AG20443 (cell line): ENCODE measurements at regions not wholly inside any gene's neighbourhood (a gene's known extent, or its start where the extent isn't known, plus 50 kb on each side); places are given as distances from the start of the nearest gene placed in this dataset.

Experiments
- DNase-seq: peaks from one replicate; pipeline ENCODE4 v3.0.0; 2012; ENCODE audit warnings: low spot score, mixed read lengths

DNA sequence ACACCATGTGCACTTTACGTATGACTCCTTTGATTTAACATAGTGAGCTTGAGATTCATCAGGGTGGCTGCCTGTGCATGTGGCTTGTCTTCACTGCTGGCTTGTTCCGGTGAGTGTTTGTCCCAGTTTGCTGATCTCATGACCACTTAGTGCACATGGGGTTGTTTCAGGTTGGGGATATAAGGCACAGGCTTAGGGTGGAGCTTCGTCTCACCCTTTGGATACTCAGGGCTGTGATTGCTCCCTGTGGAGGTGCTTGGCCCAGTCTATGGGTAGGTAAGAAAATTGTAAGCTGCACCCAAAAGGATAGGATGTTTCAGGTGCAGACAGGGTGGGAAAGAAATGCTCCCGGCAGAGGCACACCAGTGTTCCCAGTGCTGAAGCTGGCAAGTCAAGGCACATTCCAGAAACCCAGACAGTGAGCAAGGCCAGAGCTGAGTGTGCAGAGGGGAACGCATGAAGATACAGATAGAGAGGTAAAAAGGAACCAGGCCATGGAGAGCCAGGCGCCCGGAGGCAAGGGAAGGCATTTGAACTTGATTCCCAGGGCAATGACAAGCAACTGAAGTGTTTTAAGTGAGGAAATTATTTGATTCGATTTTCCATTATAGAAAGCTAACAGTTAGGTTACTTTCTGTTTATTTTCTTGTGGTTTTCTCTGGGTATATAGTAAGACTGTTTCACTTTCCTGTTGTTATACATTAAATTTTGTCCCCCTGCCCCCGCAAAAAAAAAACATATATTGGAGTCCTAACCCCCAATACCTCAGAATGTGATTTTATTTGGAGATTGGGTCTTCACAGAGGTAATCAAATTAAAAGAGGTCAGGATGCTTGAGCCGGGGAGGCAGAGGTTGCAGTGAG, 289.8 kb upstream of the KLF6 start:
- DNase-seq: peak; percentile 22

GRCh38 chr10:4073912-4074311, 288.9 kb upstream of the KLF6 start:
- peak; percentile 81 for DNase-seq

GRCh38 chr10:4070921-4071660, 286.1 kb upstream of the KLF6 start:
- no peak for DNase-seq

- no peak for DNase-seq
Observed at GRCh38 chr10:4070184-4070583, 285.2 kb upstream of the KLF6 start.

DNA sequence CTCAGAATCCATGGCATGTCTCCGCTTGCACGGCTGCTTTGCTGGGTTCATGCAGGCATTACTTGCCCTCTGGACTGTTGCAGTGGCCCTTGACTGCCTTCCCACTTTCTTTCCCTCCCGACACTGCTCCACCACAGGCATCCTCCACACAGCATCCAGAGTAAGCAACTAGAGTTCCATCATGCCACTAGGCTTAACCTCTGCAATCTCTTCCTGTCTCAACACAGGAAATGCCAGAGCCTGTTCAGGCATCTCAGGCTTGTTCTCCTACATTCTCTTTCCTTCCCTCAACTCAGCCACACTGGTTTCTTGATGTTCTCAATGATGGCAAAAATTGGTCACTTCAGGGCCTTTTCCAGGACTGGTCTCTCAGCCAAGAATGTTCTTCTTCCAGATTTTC, 284.5 kb upstream of the KLF6 start:
- DNase-seq: peak; percentile 63

- no peak for DNase-seq
Observed at GRCh38 chr10:4068629-4069028, 283.6 kb upstream of the KLF6 start.

GRCh38 chr10:4067931-4068561, 283.0 kb upstream of the KLF6 start:
- DNase-seq: peak; percentile 59

GRCh38 chr10:4067531-4067930, 282.5 kb upstream of the KLF6 start:
- DNase-seq: no peak

DNA sequence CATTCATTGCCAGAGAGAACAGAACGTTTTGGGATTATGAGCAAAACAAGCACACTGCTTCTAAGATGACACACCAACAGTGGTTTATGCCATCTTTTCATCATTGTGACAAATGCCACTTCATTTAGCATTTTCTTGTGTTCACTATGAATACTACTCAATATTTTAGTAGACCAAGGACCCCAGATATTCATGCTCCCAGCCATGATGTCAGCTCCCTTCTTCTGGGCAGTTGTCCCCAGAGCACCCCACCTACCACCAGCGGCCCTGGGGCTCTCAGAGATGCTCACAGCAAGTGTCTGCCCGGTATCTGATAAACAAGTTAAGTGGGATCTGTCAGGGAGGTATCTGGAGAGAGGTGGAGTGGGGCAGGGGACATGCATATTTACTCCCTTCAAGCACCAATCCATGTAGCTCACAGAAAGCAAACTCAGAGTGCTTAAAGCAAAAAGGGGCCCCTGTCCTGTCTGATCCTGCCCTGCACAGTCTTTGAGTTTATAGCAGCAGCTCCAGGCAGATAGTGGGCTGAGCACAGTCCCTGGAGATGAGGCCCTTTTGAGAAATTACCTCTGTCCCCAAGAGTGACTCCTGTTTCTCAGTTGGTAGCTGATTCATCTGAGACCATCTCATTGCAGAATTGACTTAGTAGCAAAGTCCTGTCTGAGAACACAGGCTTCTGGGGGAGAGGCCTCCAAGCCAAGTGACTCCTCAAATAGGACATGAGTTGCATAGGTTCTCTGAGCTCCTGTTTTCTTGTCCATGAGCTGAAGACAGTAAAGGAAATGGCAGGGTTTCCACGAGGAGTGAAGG, 281.8 kb upstream of the KLF6 start:
- no peak for DNase-seq

- no peak for DNase-seq
Observed at GRCh38 chr10:4064489-4064888, 279.5 kb upstream of the KLF6 start.

- no peak for DNase-seq
Observed at GRCh38 chr10:4063717-4064116, 278.7 kb upstream of the KLF6 start.

DNA sequence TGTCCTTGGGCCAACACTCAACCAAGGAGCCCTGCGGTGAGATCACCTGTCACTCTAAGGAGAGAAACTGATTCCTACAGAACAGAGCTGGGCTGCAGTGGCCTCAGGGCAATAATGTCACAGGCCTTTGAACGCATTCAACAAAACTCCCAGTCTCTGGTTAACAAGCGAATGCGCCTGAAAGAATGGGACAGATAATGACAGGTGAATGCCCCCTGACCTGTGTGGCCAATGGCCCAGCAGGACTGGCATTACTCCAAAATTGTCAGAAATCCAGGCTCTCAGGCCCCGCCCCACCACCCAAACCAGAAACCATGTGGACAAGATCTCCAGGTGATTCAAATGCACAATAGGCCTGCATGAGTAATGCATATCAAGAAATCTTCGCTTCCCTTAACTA, 277.7 kb upstream of the KLF6 start:
- DNase-seq: no peak

DNA sequence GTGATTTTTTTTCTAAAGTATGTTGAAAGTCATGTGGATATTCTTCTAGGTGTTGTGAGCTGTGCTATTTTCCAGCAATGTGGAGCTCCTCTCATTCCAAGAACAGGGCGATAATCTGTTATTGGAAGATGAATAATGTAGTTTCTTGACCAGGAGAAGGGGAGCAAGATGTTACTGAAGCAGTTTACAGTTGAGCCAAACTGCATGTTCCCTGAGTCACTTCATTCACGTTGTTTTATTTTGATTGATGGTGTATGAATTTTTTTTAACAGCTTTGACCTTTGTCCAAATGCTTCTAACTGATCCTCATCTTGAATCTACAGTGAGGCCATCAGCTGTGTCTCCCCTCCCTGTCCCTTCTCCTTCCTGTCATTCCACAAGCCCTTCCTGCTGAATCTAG, 277.1 kb upstream of the KLF6 start:
- no peak for DNase-seq

DNA sequence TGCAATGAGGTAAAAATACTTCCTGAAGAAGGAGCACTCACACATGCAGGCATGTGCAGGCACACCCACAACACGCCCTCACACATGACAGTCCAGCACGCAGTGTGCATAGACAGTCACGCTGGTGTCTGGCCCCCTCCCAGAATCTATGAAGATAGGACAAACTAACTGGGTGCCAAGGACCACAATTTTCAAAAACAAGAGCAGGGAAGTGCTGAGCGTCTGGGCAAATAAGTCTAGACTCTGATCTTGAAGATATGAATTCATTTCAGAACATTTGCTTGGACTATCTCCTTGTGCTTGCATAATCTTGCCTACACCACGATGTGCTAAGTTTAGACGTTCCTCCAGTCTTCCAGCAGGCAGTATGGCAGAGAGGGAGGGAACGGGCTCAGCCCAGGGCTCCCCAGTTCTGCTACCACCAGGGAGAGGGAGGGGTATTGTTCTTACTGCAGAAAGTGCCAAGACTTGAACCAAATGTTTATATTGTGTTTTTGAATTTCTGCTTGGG, 276.5 kb upstream of the KLF6 start:
- peak; percentile 62 for DNase-seq

DNA sequence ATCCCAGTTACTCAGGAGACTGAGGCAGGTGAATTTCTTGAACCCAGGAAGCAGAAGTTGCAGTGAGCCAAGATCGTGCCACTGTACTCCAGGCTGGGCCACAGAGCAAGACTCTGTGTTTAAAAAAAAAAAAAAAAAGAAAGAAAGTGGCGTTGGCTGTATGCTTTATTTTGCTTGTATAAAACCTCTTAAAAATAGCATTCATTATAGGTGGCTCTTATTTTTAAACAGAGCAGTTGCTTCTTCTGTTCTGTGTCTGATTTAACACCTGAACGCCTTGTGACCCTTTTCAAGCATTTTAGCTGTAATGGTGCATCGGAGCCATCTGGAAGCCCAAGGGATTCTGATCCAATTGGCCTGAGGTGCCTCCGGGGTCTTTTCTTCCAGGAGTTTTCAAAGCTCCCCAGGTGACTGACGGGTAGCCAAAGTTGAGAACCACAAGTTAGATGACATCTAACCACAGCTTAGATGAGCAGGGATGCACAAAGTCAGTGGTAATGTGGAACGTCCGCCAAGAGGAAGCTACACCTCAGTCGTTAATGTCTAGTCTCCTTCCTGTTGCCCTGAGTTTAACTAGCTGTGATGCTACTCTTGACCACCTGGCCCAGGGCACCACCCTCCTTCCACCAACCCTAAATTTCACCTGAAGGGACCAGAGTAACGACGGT, 274.6 kb upstream of the KLF6 start:
- DNase-seq: no peak

- DNase-seq: no peak
Observed at GRCh38 chr10:4058514-4059029, 273.6 kb upstream of the KLF6 start.

- DNase-seq: no peak
Observed at GRCh38 chr10:4057725-4058513, 272.9 kb upstream of the KLF6 start.

GRCh38 chr10:4057021-4057420, 272.0 kb upstream of the KLF6 start:
- DNase-seq: no peak

DNA sequence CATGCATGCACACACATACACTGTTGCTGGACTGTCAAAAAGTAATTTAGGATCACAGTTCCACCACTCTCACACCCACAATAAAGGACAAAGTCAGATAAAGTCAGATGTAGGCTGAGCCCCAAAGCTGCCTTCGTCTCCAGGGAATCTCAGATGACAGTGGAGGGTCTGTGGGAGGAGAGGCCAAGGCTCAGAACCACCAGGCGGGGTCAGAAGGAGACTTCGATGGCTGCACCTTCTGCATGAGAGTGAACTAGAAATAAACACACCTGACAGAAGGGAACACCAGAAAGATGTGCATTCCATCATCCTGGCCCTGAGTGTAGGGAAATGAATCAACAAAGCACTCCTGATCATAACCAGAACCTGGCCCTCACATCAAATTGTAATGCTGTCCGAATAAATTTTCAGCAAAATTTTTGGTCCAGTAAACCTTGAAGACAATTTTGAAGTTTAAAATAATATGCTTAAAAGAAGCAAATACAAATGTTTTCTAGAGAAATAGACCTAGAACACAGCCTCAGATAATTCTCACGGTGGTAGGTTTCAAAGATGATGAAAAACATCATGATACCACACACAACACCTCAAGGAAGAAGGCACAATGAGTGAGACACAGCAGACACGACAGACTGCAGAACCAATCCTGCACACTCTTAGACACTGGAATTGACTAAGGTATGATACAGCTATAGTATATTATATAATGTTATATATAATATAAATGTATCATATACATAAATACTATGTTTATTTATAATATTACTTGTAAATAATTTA, 269.8 kb upstream of the KLF6 start:
- no peak for DNase-seq
